ENCODE measurements at regions not wholly inside any gene's neighbourhood (a gene's known extent, or its start where the extent isn't known, plus 50 kb on each side); places are given as distances from the start of the nearest gene placed in this dataset.

GRCh38 chr18:27549335-27550039, 364.4 kb upstream of the CHST9 start:
- no peak for DNase-seq (ENCODE audit: low spot score)
- no peak overlapping the region for H2AFZ ChIP-seq (replicated peaks)
- H3F3A ChIP-seq (ENCODE audit: low read depth): no peaks in the 10 kb centered on the region

GRCh38 chr18:27546991-27547390, 361.9 kb upstream of the CHST9 start:
- Mint-ChIP-seq H3K27me3 (ENCODE audit: insufficient read depth, low read depth) (no peaks in the 10 kb centered on the region), H3K9me3 (peaks cover 40% of the 10 kb centered on the region), H3K36me3 (peaks cover 13% of the 10 kb centered on the region), H3K4me3 (no peak overlapping the region), H3K4me1 (peaks cover 23% of the 10 kb centered on the region), H3K27ac (no peak overlapping the region)
- H3K9me3 ChIP-seq (ENCODE audit: low read depth): no peaks in the 10 kb centered on the region
- H3K27me3 ChIP-seq: no peaks in the 10 kb centered on the region
- no peak overlapping the region for H3K4me3 ChIP-seq
- no peak overlapping the region for H2AFZ ChIP-seq (replicated peaks)
- no peak for DNase-seq (ENCODE audit: low spot score)
- no peak overlapping the region for H3K9ac ChIP-seq
- H3F3A ChIP-seq (ENCODE audit: low read depth): no peaks in the 10 kb centered on the region
- TF ChIP-seq EZH2phosphoT487 (IDR thresholded peaks at IDR 0.05) (no peak), CTCF (IDR thresholded peaks at IDR 0.05) (no peak), EZH2 (IDR thresholded peaks at IDR 0.05) (no peak)
- H3K27ac ChIP-seq: no peak overlapping the region
- H3K79me2 ChIP-seq (ENCODE audit: low read depth): no peaks in the 10 kb centered on the region
- H3K36me3 ChIP-seq: no peaks in the 10 kb centered on the region
- H4K20me1 ChIP-seq (ENCODE audit: low read depth): no peaks in the 10 kb centered on the region
- peaks cover 6% of the 10 kb centered on the region for H3K4me1 ChIP-seq
- H3K4me2 ChIP-seq: no peak overlapping the region

More at GRCh38 chr18:27549335-27550039, 364.4 kb upstream of the CHST9 start:
- no peak overlapping the region for H3K4me2 ChIP-seq
- no peaks in the 10 kb centered on the region for H3K9me3 ChIP-seq (ENCODE audit: low read depth)
- no peak overlapping the region for H3K4me3 Mint-ChIP-seq
- H3K4me1 Mint-ChIP-seq: no peaks in the 10 kb centered on the region
- peaks cover 35% of the 10 kb centered on the region for H3K9me3 Mint-ChIP-seq
- H4K20me1 ChIP-seq (ENCODE audit: low read depth): no peaks in the 10 kb centered on the region
- no peak overlapping the region for H3K9ac ChIP-seq
- H3K27ac ChIP-seq: no peak overlapping the region
- H3K4me1 ChIP-seq: peaks cover 6% of the 10 kb centered on the region
- H3K36me3 ChIP-seq: no peaks in the 10 kb centered on the region
- no peaks in the 10 kb centered on the region for H3K27me3 Mint-ChIP-seq (ENCODE audit: insufficient read depth, low read depth)
- H3K27me3 ChIP-seq: no peaks in the 10 kb centered on the region
- peaks cover 5% of the 10 kb centered on the region for H3K36me3 Mint-ChIP-seq
- H3K27ac Mint-ChIP-seq: no peak overlapping the region
- no peak overlapping the region for H3K4me3 ChIP-seq
- no peaks in the 10 kb centered on the region for H3K79me2 ChIP-seq (ENCODE audit: low read depth)
- TF ChIP-seq EZH2phosphoT487 (IDR thresholded peaks at IDR 0.05) (no peak), CTCF (IDR thresholded peaks at IDR 0.05) (no peak), EZH2 (IDR thresholded peaks at IDR 0.05) (no peak)

- Mint-ChIP-seq H3K27me3 (ENCODE audit: insufficient read depth, low read depth) (no peaks in the 10 kb centered on the region), H3K9me3 (peaks cover 27% of the 10 kb centered on the region), H3K4me1 (peaks cover 47% of the 10 kb centered on the region), H3K27ac (peak overlapping the region; percentile 65), H3K4me3 (no peak overlapping the region), H3K36me3 (peaks cover 10% of the 10 kb centered on the region)
- H3K27ac ChIP-seq: no peak overlapping the region
- no peak overlapping the region for H2AFZ ChIP-seq (replicated peaks)
- H3K4me3 ChIP-seq: no peak overlapping the region
- no peaks in the 10 kb centered on the region for H3K27me3 ChIP-seq
- no peaks in the 10 kb centered on the region for H3K9me3 ChIP-seq (ENCODE audit: low read depth)
- no peak overlapping the region for H3K9ac ChIP-seq
- peaks cover 7% of the 10 kb centered on the region for H3F3A ChIP-seq (ENCODE audit: low read depth)
- no peak for DNase-seq (ENCODE audit: low spot score)
- H3K36me3 ChIP-seq: no peaks in the 10 kb centered on the region
- peaks cover 18% of the 10 kb centered on the region for H3K4me1 ChIP-seq
- TF ChIP-seq EZH2 (IDR thresholded peaks at IDR 0.05) (no peak), CTCF (IDR thresholded peaks at IDR 0.05) (no peak), EZH2phosphoT487 (IDR thresholded peaks at IDR 0.05) (no peak)
- no peak overlapping the region for H3K4me2 ChIP-seq
- no peaks in the 10 kb centered on the region for H4K20me1 ChIP-seq (ENCODE audit: low read depth)
- H3K79me2 ChIP-seq (ENCODE audit: low read depth): no peaks in the 10 kb centered on the region
These were observed 359.1 kb upstream of the CHST9 start for GRCh38 chr18:27544206-27544605.
